Gastrocnemius medialis (tissue), 4 donors: ENCODE measurements at regions not wholly inside any gene's neighbourhood (a gene's known extent, or its start where the extent isn't known, plus 50 kb on each side); places are given as distances from the start of the nearest gene placed in this dataset.

Experiments used
- ATAC-seq, 2 donors: fragments of 150-250 bp; one replicate each; pipeline ENCODE4 v1.9.1; 2016
- DNase-seq, 2 donors: peaks; one replicate each; pipeline ENCODE4 v3.0.0-alpha.2; 2019
- H3K27ac ChIP-seq, 4 donors: fragments of 200-600 bp; sonication (generic); 1 replicate in 1 of 4; 2 replicates in 3 of 4; pipeline ENCODE4 v1.5.1; 2016 to 2018; ENCODE audit warnings: mild to moderate bottlenecking in 2 of 4, moderate library complexity in 1 of 4
- H3K27me3 ChIP-seq, 3 donors: fragments of 200-600 bp; sonication (generic) in 2 of 3; 1 replicate in 1 of 3; 2 replicates in 2 of 3; pipeline versions ENCODE4 v1.5.1 to v1.6.0; 2016 to 2019; ENCODE audit warnings: mild to moderate bottlenecking in 1 of 3, moderate library complexity in 1 of 3
- H3K36me3 ChIP-seq, 2 donors: fragments of 200-600 bp; sonication (generic) in 1 of 2; one replicate each; pipeline ENCODE4 v1.5.1; 2017 to 2018
- H3K4me1 ChIP-seq, 2 donors: fragments of 200-600 bp; sonication (generic) in 1 of 2; one replicate each; pipeline ENCODE4 v1.5.1; 2016 to 2017; ENCODE audit warnings: mild to moderate bottlenecking in 2 of 2
- H3K4me3 ChIP-seq, 4 donors: fragments of 200-600 bp; sonication (generic) in 3 of 4; 1 replicate in 1 of 4; 2 replicates in 3 of 4; pipeline ENCODE4 v1.5.1; 2016 to 2019; ENCODE audit warnings: mild to moderate bottlenecking in 2 of 4
- H3K9me3 ChIP-seq, 3 donors: fragments of 200-600 bp; sonication (generic) in 2 of 3; 1 replicate in 1 of 3; 2 replicates in 2 of 3; pipeline ENCODE4 v1.5.1; 2016 to 2019
- CTCF ChIP-seq, 5 experiments: fragments of 450-650 bp in 3 of 5; fragments of 200-600 bp in 2 of 5; sonication (generic) in 2 of 5; IDR thresholded peaks in 4 of 5; conservative IDR thresholded peaks in 1 of 5; 1 replicate in 4 of 5; 2 replicates in 1 of 5; pipeline ENCODE4 v1.5.1; 2016 to 2019; ENCODE audit warnings: antibody characterized with exemption in 5 of 5, mild to moderate bottlenecking in 3 of 5, moderate library complexity in 3 of 5
- POLR2A ChIP-seq, 2 donors: fragments of 450-650 bp; IDR thresholded peaks; one replicate each; pipeline ENCODE4 v1.6.1; 2017; ENCODE audit warnings: antibody characterized with exemption in 2 of 2, mild to moderate bottlenecking in 2 of 2, moderate library complexity in 2 of 2
- in situ Hi-C, 4 donors: fragments of 200-750 bp; cut with MboI; loops; one replicate each; pipeline versions ENCODE4 v1.15.0 to v1.8.0; 2017; ENCODE audit warnings: low sequenced_read_pairs in 4 of 4
- intact Hi-C: fragments of 100-400 bp; cut with DNase I; formaldehyde crosslinking; loops from one replicate; pipeline ENCODE4 v1.15.1; 2023; ENCODE audit warnings: low total_unique reads

DNA sequence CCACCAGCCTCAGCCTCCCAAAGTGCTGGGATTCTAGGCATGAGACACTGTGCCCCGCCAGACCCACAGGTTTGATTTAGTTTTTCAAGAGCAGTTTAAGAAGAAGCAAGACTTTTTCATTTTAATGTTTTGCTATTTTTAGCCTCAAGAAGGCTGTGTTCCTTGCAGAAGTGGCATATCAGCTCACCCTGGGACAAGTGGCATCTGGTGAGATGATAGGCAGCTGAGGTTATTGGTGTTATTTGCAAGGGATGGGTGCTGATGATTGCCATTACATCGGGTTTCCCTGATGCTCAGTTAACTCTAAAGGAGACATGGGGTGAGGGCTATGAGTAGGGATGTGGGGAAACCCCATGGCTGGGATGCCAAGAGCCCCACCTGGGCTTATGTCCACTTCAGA lies 120.4 kb downstream of the MXRA5 start:
- H3K36me3 ChIP-seq, result no peaks in the 10 kb centered on the region
- intact Hi-C loops (no loop called here), in situ Hi-C loops (no loop called here)
- H3K9me3 ChIP-seq, result no peaks in the 10 kb centered on the region
- DNase-seq, result no peak
- H3K27ac ChIP-seq, result no peak overlapping the region
- no peaks in the 10 kb centered on the region for H3K27me3 ChIP-seq
- no peak for ATAC-seq
- H3K4me1 ChIP-seq, result no peaks in the 10 kb centered on the region
- no peak for TF ChIP-seq POLR2A (IDR thresholded peaks at IDR 0.05)
- no peak for TF ChIP-seq CTCF (IDR thresholded peaks at IDR 0.05 in 4 of 5, conservative IDR thresholded peaks at IDR 0.05 in 1 of 5)
- H3K4me3 ChIP-seq, result no peak overlapping the region

- Histone ChIP-seq H3K27me3 (no peaks in the 10 kb centered on the region), H3K36me3 (no peaks in the 10 kb centered on the region), H3K4me1 (no peaks in the 10 kb centered on the region), H3K27ac (no peak overlapping the region), H3K9me3 (no peaks in the 10 kb centered on the region), H3K4me3 (no peak overlapping the region)
- no peak for ATAC-seq
- TF ChIP-seq POLR2A (IDR thresholded peaks at IDR 0.05) (no peak), CTCF (IDR thresholded peaks at IDR 0.05 in 4 of 5, conservative IDR thresholded peaks at IDR 0.05 in 1 of 5) (no peak)
- intact Hi-C loops (no loop called here), in situ Hi-C loops (no loop called here)
- DNase-seq, result no peak
These were observed 124.8 kb downstream of the MXRA5 start for GRCh38 chrX:3221643-3222042.

DNA sequence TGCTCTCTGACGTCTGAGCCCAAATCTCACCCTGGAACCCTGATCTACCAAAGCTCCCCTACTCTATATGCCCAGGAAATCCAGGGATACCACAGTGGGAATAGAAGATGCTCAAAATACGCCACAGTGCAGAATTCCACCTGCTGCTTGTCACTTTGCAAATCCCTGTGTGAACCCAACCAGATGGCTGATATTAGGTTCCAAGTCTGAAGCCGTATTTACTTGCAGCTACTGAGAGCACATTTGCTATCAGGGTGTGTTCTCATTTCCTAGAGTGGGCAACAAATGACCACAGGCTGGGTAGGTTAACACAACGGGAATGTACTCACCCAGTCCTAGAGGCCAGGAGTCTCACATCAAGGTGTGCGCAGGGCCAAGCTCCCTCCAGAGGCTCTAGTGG lies 126.8 kb downstream of the MXRA5 start:
- Histone ChIP-seq H3K27me3 (no peaks in the 10 kb centered on the region), H3K27ac (no peak overlapping the region), H3K9me3 (no peaks in the 10 kb centered on the region), H3K4me3 (no peak overlapping the region), H3K36me3 (no peaks in the 10 kb centered on the region), H3K4me1 (no peaks in the 10 kb centered on the region)
- DNase-seq (no peak), ATAC-seq (no peak)
- intact Hi-C loops (no loop called here), in situ Hi-C loops (no loop called here)
- TF ChIP-seq CTCF (IDR thresholded peaks at IDR 0.05 in 4 of 5, conservative IDR thresholded peaks at IDR 0.05 in 1 of 5), result no peak
- no peak for TF ChIP-seq POLR2A (IDR thresholded peaks at IDR 0.05)

GRCh38 chrX:3219231-3219630 lies 127.2 kb downstream of the MXRA5 start:
- ATAC-seq, result no peak
- Histone ChIP-seq H3K27ac (no peak overlapping the region), H3K4me3 (no peak overlapping the region), H3K4me1 (no peaks in the 10 kb centered on the region), H3K27me3 (no peaks in the 10 kb centered on the region), H3K9me3 (no peaks in the 10 kb centered on the region), H3K36me3 (no peaks in the 10 kb centered on the region)
- intact Hi-C loops (no loop called here), in situ Hi-C loops (no loop called here)
- DNase-seq, result no peak
- TF ChIP-seq CTCF (IDR thresholded peaks at IDR 0.05 in 4 of 5, conservative IDR thresholded peaks at IDR 0.05 in 1 of 5), result no peak
- no peak for TF ChIP-seq POLR2A (IDR thresholded peaks at IDR 0.05)

DNA sequence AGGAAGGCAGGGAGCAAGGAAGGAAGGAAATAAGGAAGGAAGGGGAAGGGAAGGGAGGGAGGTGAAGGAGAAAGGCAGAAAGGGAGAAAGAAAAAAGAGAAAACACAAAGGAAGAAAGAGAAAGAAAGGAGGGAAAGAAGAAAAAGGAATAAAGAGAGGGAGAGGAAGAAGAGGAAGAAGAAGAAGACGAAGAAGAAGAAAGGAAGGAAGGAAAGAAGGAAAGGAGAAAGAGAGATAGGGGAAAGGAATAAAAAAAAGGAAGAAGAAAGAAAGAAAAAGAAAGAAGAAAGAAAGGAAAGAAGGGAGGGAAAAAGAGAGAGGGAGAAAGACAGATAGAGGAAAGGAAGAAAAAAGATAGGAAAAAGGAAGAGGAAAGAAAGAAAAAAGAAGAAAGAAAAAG lies 128.0 kb downstream of the MXRA5 start:
- ATAC-seq (no peak), DNase-seq (no peak)
- Histone ChIP-seq H3K4me3 (no peak overlapping the region), H3K9me3 (no peaks in the 10 kb centered on the region), H3K4me1 (no peaks in the 10 kb centered on the region), H3K36me3 (no peaks in the 10 kb centered on the region), H3K27me3 (no peaks in the 10 kb centered on the region), H3K27ac (no peak overlapping the region)
- no peak for TF ChIP-seq POLR2A (IDR thresholded peaks at IDR 0.05)
- no peak for TF ChIP-seq CTCF (IDR thresholded peaks at IDR 0.05 in 4 of 5, conservative IDR thresholded peaks at IDR 0.05 in 1 of 5)
- in situ Hi-C loops (no loop called here), intact Hi-C loops (no loop called here)
